ENCODE measurements at regions not wholly inside any gene's neighbourhood (a gene's known extent, or its start where the extent isn't known, plus 50 kb on each side); places are given as distances from the start of the nearest gene placed in this dataset.

DNA sequence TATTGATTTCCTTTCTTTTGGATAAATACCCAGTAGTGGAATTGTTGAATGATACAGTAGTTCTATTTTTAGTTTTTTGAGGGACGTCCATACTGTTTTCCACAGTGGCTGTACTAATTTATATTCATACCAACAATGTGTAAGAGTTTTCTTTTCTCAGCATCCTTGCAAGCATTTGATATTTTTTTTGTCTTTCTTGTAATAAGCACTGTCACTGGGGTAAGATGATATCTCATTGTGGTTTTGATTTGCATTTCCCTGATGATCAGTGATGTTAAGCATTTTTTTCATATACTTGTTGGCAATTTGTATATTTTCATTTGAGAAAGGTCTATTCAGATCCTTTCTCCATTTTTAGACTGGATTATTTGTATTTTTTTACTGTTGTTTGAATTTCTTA, 308.7 kb downstream of the PTEN start:
- H3K9ac ChIP-seq (ENCODE audit: low read length in 5 of 5), result no peak overlapping the region
- H3K27ac ChIP-seq (ENCODE audit: low read depth, low read length), result no peak overlapping the region
- H3K4me3 ChIP-seq (ENCODE audit: low read depth in 1 of 5, low read length in 5 of 5), result no peak overlapping the region
- no peaks in the 10 kb centered on the region for H3K27me3 ChIP-seq (ENCODE audit: control insufficient read depth in 5 of 5, insufficient read depth in 4 of 5, low read length in 5 of 5)
- no peaks in the 10 kb centered on the region for H3K9me3 ChIP-seq (ENCODE audit: control insufficient read depth in 5 of 5, low read length in 5 of 5)
- no peaks in the 10 kb centered on the region for H3K36me3 ChIP-seq (ENCODE audit: control insufficient read depth in 5 of 5, insufficient read depth in 5 of 5, low read length in 5 of 5)
- peaks cover 0 to 1% (median 0%) of the 10 kb centered on the region in 5 donors for H3K4me1 ChIP-seq (ENCODE audit: control insufficient read depth in 5 of 5, insufficient read depth in 5 of 5, low read length in 5 of 5)

DNA sequence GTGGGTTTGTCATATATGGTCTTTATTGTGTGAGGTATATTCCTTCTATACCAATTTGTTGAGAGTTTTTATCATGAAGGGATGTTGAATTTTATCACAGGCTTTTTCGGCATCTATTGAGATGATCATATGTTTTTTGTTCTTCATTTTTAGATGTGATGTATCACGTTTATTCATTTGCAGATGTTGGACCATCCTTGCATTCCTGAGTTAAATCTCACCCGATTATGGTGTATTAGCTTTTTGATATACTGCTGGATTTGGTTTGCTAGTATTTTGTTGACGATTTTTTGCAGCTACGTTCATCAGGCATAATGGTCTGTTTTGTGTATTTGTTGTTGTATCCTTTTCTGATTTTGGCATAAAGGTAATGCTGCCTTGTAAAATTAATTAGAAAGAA, 311.0 kb downstream of the PTEN start:
- no peak overlapping the region for H3K4me3 ChIP-seq (ENCODE audit: low read depth in 1 of 5, low read length in 5 of 5)
- no peaks in the 10 kb centered on the region for H3K36me3 ChIP-seq (ENCODE audit: control insufficient read depth in 5 of 5, insufficient read depth in 5 of 5, low read length in 5 of 5)
- no peaks in the 10 kb centered on the region for H3K27me3 ChIP-seq (ENCODE audit: control insufficient read depth in 5 of 5, insufficient read depth in 4 of 5, low read length in 5 of 5)
- no peaks in the 10 kb centered on the region for H3K4me1 ChIP-seq (ENCODE audit: control insufficient read depth in 5 of 5, insufficient read depth in 5 of 5, low read length in 5 of 5)
- H3K9ac ChIP-seq (ENCODE audit: low read length in 5 of 5), result no peak overlapping the region
- H3K9me3 ChIP-seq (ENCODE audit: control insufficient read depth in 5 of 5, low read length in 5 of 5), result peaks cover 0 to 9% (median 0%) of the 10 kb centered on the region in 5 donors
- no peak overlapping the region for H3K27ac ChIP-seq (ENCODE audit: low read depth, low read length)

DNA sequence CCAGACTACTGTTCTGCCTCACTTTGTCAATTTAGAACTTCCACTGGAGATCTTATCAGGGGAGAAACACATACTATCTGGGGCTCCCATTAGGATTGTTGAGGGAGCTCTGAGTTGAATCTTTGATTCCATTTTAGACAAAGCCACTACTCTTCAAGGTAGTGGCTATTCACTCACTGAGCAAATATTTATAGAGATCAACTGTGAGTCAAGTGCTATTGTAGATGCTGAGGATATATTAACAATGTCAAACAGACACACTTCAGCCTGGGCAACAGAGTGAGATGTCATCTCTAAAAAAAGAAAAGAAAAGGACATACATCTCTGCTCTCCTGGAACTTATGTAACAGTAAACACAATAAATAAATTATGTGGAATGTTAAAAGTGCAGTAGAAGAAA, 315.3 kb downstream of the PTEN start:
- Histone ChIP-seq H3K4me1 (ENCODE audit: control insufficient read depth in 5 of 5, insufficient read depth in 5 of 5, low read length in 5 of 5) (no peaks in the 10 kb centered on the region), H3K27ac (ENCODE audit: low read depth, low read length) (no peak overlapping the region), H3K27me3 (ENCODE audit: control insufficient read depth in 5 of 5, insufficient read depth in 4 of 5, low read length in 5 of 5) (no peaks in the 10 kb centered on the region), H3K9me3 (ENCODE audit: control insufficient read depth in 5 of 5, low read length in 5 of 5) (peaks cover 0 to 9% (median 0%) of the 10 kb centered on the region in 5 donors), H3K36me3 (ENCODE audit: control insufficient read depth in 5 of 5, insufficient read depth in 5 of 5, low read length in 5 of 5) (no peaks in the 10 kb centered on the region), H3K4me3 (ENCODE audit: low read depth in 1 of 5, low read length in 5 of 5) (no peak overlapping the region), H3K9ac (ENCODE audit: low read length in 5 of 5) (no peak overlapping the region)

DNA sequence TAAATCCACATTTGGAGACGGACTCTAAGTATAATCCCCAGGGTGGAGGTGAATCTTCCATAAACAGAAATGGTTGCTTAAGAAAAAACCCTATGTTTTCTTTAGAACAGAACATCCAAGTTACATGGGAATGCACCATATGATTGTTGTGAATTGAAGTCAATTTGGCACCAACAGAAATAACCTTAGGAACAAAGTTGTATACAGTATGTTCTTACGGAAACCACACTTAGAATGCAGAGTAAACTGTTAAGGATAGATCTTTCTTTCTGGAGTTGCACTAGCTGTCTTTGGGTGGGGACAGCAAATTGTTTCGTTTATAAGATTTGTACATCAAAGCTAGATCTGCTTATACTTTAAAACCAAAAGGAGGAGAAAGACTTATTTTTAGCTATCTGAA, 316.4 kb downstream of the PTEN start:
- H3K4me1 ChIP-seq (ENCODE audit: control insufficient read depth in 5 of 5, insufficient read depth in 5 of 5, low read length in 5 of 5), result no peaks in the 10 kb centered on the region
- no peak overlapping the region for H3K27ac ChIP-seq (ENCODE audit: low read depth, low read length)
- no peak overlapping the region for H3K9ac ChIP-seq (ENCODE audit: low read length in 5 of 5)
- H3K36me3 ChIP-seq (ENCODE audit: control insufficient read depth in 5 of 5, insufficient read depth in 5 of 5, low read length in 5 of 5), result no peaks in the 10 kb centered on the region
- no peak overlapping the region for H3K4me3 ChIP-seq (ENCODE audit: low read depth in 1 of 5, low read length in 5 of 5)
- peaks cover 0 to 9% (median 0%) of the 10 kb centered on the region in 5 donors for H3K9me3 ChIP-seq (ENCODE audit: control insufficient read depth in 5 of 5, low read length in 5 of 5)
- no peaks in the 10 kb centered on the region for H3K27me3 ChIP-seq (ENCODE audit: control insufficient read depth in 5 of 5, insufficient read depth in 4 of 5, low read length in 5 of 5)

DNA sequence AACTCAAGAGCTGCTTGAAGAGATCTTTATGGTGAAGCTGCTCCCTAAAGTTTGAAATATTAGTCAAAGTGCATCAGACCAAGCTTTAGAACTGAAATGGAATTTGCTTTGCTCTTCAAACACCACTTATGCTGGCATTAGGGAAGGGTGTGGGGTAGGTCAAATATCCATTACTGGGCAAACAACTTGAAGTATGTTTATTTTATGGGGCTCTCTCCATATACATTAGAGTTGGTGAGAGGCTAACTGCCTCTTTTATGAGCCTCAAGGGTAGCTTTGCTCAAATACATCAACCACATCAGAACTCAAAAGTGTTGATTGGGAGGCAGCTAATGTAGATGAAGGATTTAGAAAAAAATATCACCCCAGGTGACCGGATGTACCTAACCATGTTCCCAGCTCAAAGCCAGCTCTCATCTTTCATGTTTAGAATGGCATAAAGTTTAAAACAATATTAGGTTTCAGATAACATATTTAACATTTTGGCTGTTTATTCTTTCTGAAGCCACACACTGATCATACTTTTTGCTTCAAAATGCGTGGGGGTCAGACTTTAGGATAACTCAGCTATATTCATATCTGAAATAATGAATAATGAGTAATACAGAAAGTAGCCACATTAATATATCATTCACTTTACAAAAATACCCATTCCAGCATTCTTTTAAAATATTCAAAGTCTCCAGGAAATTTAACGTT, 318.6 kb downstream of the PTEN start:
- Histone ChIP-seq H3K36me3 (ENCODE audit: control insufficient read depth in 5 of 5, insufficient read depth in 5 of 5, low read length in 5 of 5) (no peaks in the 10 kb centered on the region), H3K9me3 (ENCODE audit: control insufficient read depth in 5 of 5, low read length in 5 of 5) (peaks cover 0 to 9% (median 0%) of the 10 kb centered on the region in 5 donors), H3K4me3 (ENCODE audit: low read depth in 1 of 5, low read length in 5 of 5) (no peak overlapping the region), H3K27ac (ENCODE audit: low read depth, low read length) (no peak overlapping the region), H3K27me3 (ENCODE audit: control insufficient read depth in 5 of 5, insufficient read depth in 4 of 5, low read length in 5 of 5) (no peaks in the 10 kb centered on the region), H3K9ac (ENCODE audit: low read length in 5 of 5) (no peak overlapping the region), H3K4me1 (ENCODE audit: control insufficient read depth in 5 of 5, insufficient read depth in 5 of 5, low read length in 5 of 5) (peaks cover 0 to 8% (median 2%) of the 10 kb centered on the region in 5 donors)

DNA sequence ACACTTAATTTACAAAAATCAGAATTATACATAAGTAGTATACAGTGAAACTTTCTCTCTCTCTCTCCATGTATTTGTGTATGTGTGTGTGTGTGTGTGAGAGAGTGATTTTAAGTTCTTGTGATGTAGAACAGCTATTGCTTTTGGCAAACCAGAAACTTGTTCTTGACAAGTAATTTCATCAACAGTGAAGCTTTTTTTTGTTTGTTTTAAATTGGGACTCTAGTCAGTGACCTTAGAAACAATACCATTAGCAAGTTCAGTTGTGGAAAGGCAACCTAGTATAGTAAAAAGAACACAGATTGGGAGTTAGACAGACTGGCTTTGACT, 319.1 kb downstream of the PTEN start:
- H3K9me3 ChIP-seq (ENCODE audit: control insufficient read depth in 5 of 5, low read length in 5 of 5), result peaks cover 0 to 5% (median 0%) of the 10 kb centered on the region in 5 donors
- no peak overlapping the region for H3K27ac ChIP-seq (ENCODE audit: low read depth, low read length)
- H3K27me3 ChIP-seq (ENCODE audit: control insufficient read depth in 5 of 5, insufficient read depth in 4 of 5, low read length in 5 of 5), result no peaks in the 10 kb centered on the region
- no peak overlapping the region for H3K4me3 ChIP-seq (ENCODE audit: low read depth in 1 of 5, low read length in 5 of 5)
- H3K36me3 ChIP-seq (ENCODE audit: control insufficient read depth in 5 of 5, insufficient read depth in 5 of 5, low read length in 5 of 5), result no peaks in the 10 kb centered on the region
- H3K9ac ChIP-seq (ENCODE audit: low read length in 5 of 5), result no peak overlapping the region
- H3K4me1 ChIP-seq (ENCODE audit: control insufficient read depth in 5 of 5, insufficient read depth in 5 of 5, low read length in 5 of 5), result peaks cover 0 to 8% (median 2%) of the 10 kb centered on the region in 5 donors

DNA sequence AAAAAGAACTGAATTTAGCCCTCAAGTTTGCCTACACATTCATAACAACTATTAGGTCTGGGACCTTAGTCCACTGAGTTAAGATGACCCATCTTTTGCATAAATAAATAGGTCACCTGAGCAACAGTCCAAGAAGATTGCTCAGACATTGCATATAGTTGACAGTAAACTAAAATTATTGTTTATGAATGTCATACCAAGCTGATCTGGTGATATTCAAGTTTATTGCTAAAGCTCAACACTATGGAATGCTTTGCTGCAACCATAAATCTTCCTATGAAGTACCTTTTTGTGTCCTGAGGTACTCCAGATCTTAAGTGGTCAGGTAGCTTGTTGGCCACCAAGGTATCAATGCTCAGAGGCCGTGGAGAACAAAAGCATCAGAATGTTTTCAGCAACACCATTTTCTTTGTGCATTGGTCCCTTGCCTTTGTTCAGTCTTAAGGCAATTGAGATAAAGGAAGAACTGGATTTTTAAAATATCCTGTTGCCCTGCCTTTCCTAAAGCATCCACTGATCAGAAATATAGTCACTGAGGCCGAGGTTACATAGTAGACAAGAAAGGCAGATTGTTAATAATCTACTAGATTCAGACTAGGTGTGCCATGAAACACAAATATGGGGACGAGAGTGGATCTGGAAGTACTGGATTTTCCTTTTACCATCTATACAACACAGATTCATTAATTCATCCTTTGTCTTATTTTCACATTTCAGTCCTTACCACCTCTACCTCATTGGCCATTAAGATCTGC, 321.3 kb downstream of the PTEN start:
- Histone ChIP-seq H3K9me3 (ENCODE audit: control insufficient read depth in 5 of 5, low read length in 5 of 5) (no peaks in the 10 kb centered on the region), H3K9ac (ENCODE audit: low read length in 5 of 5) (no peak overlapping the region), H3K4me3 (ENCODE audit: low read depth in 1 of 5, low read length in 5 of 5) (no peak overlapping the region), H3K4me1 (ENCODE audit: control insufficient read depth in 5 of 5, insufficient read depth in 5 of 5, low read length in 5 of 5) (peaks cover 0 to 8% (median 2%) of the 10 kb centered on the region in 5 donors), H3K36me3 (ENCODE audit: control insufficient read depth in 5 of 5, insufficient read depth in 5 of 5, low read length in 5 of 5) (no peaks in the 10 kb centered on the region), H3K27ac (ENCODE audit: low read depth, low read length) (no peak overlapping the region), H3K27me3 (ENCODE audit: control insufficient read depth in 5 of 5, insufficient read depth in 4 of 5, low read length in 5 of 5) (no peaks in the 10 kb centered on the region)

DNA sequence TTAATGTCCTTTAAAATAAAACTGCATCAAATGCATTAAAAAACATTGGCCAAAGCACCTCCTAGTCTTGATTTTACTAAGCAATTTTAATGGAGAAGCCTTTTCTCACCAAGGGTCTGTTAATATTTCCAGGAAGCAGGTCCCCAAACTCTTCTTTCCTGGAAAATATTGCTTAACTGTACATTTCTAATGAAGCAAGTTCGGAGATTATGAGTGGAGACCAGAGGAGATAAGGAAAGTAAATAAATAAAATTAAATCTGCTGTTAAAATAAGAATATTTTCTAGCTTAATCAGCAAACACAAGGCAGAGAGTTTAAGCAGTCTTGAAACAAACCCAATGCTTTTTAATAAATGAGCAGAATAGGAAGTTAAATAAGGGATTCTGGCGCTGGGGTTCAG, 322.4 kb downstream of the PTEN start:
- Histone ChIP-seq H3K4me1 (ENCODE audit: control insufficient read depth in 5 of 5, insufficient read depth in 5 of 5, low read length in 5 of 5) (peaks cover 0 to 8% (median 2%) of the 10 kb centered on the region in 5 donors), H3K9me3 (ENCODE audit: control insufficient read depth in 5 of 5, low read length in 5 of 5) (no peaks in the 10 kb centered on the region), H3K27ac (ENCODE audit: low read depth, low read length) (no peak overlapping the region), H3K4me3 (ENCODE audit: low read depth in 1 of 5, low read length in 5 of 5) (no peak overlapping the region), H3K9ac (ENCODE audit: low read length in 5 of 5) (no peak overlapping the region), H3K27me3 (ENCODE audit: control insufficient read depth in 5 of 5, insufficient read depth in 4 of 5, low read length in 5 of 5) (no peaks in the 10 kb centered on the region), H3K36me3 (ENCODE audit: control insufficient read depth in 5 of 5, insufficient read depth in 5 of 5, low read length in 5 of 5) (no peaks in the 10 kb centered on the region)

DNA sequence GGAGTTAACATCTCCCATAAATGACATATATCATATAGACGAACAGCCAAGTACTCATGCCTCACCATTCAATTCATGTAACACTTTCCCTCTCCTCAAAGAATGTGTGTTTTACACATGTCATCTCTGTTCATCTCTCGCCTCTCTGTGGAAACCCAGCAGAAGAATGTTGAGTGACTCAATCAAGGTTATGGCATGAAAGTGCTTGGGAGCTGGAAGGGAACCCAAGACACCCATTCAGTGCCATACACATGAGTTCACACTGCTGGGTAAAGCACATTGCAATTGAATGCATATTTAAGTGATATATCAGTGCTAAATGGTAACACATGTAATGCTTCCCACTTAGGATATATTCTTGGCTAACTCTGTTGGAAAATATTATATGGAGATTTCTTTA, 322.9 kb downstream of the PTEN start:
- no peak overlapping the region for H3K9ac ChIP-seq (ENCODE audit: low read length in 5 of 5)

DNA sequence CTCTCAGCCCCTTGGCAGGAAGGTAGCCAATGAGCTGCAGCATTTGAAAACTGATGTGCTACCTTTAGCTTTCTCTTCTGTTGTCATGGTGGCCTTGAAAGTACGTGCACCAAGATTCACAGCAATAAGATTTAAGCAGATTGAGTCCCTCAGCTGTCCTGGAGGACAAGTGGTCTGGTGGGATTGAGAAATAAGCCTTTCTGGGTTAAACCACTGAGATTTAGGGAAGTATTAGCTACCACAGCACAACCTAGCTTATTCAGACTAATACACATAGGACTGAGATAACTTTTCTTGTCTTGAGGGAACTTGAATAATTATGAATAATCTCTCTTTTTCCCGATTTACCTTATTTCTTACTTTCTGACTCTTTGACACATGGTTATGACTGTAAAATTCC, 324.0 kb downstream of the PTEN start:
- Histone ChIP-seq H3K9me3 (ENCODE audit: control insufficient read depth in 5 of 5, low read length in 5 of 5) (no peaks in the 10 kb centered on the region), H3K27me3 (ENCODE audit: control insufficient read depth in 5 of 5, insufficient read depth in 4 of 5, low read length in 5 of 5) (no peaks in the 10 kb centered on the region), H3K27ac (ENCODE audit: low read depth, low read length) (no peak overlapping the region), H3K4me1 (ENCODE audit: control insufficient read depth in 5 of 5, insufficient read depth in 5 of 5, low read length in 5 of 5) (peaks cover 0 to 8% (median 2%) of the 10 kb centered on the region in 5 donors), H3K36me3 (ENCODE audit: control insufficient read depth in 5 of 5, insufficient read depth in 5 of 5, low read length in 5 of 5) (no peaks in the 10 kb centered on the region), H3K4me3 (ENCODE audit: low read depth in 1 of 5, low read length in 5 of 5) (no peak overlapping the region), H3K9ac (ENCODE audit: low read length in 5 of 5) (no peak overlapping the region)

More for the DNA sequence above, 322.9 kb downstream of the PTEN start:
- Histone ChIP-seq H3K27ac (ENCODE audit: low read depth, low read length) (no peak overlapping the region), H3K36me3 (ENCODE audit: control insufficient read depth in 5 of 5, insufficient read depth in 5 of 5, low read length in 5 of 5) (no peaks in the 10 kb centered on the region), H3K4me3 (ENCODE audit: low read depth in 1 of 5, low read length in 5 of 5) (no peak overlapping the region), H3K9me3 (ENCODE audit: control insufficient read depth in 5 of 5, low read length in 5 of 5) (no peaks in the 10 kb centered on the region), H3K4me1 (ENCODE audit: control insufficient read depth in 5 of 5, insufficient read depth in 5 of 5, low read length in 5 of 5) (peaks cover 0 to 8% (median 2%) of the 10 kb centered on the region in 5 donors), H3K27me3 (ENCODE audit: control insufficient read depth in 5 of 5, insufficient read depth in 4 of 5, low read length in 5 of 5) (no peaks in the 10 kb centered on the region)

Data from subcutaneous abdominal adipose tissue (tissue), 5 donors.